ENCODE measurements at regions not wholly inside any gene's neighbourhood (a gene's known extent, or its start where the extent isn't known, plus 50 kb on each side); places are given as distances from the start of the nearest gene placed in this dataset.

- POLR2A ChIA-PET = no interaction called here
- Mint-ChIP-seq H3K4me3 (no peak overlapping the region), H3K27ac (no peak overlapping the region), H3K9me3 (no peaks in the 10 kb centered on the region), H3K27me3 (peaks cover 0 to 8% (median 4%) of the 10 kb centered on the region in 5 donors), H3K36me3 (no peaks in the 10 kb centered on the region), H3K4me1 (no peaks in the 10 kb centered on the region)
- no peak for ATAC-seq
- DNase-seq = no peak
These were observed 1271.5 kb downstream of the BRD1 start for GRCh38 chr22:48556222-48556621.

GRCh38 chr22:48555606-48556005 lies 1272.1 kb downstream of the BRD1 start:
- no peak for DNase-seq
- Mint-ChIP-seq H3K4me1 (no peaks in the 10 kb centered on the region), H3K9me3 (no peaks in the 10 kb centered on the region), H3K4me3 (no peak overlapping the region), H3K27ac (no peak overlapping the region), H3K36me3 (no peaks in the 10 kb centered on the region), H3K27me3 (peaks cover 0 to 8% (median 4%) of the 10 kb centered on the region in 5 donors)
- POLR2A ChIA-PET = no interaction called here
- ATAC-seq = no peak

- peaks cover 0 to 8% (median 4%) of the 10 kb centered on the region in 5 donors for H3K27me3 Mint-ChIP-seq
- no peak overlapping the region for H3K27ac Mint-ChIP-seq
- ATAC-seq = no peak
- H3K36me3 Mint-ChIP-seq = no peaks in the 10 kb centered on the region
- H3K4me1 Mint-ChIP-seq = no peaks in the 10 kb centered on the region
- POLR2A ChIA-PET = no interaction called here
- no peaks in the 10 kb centered on the region for H3K9me3 Mint-ChIP-seq
- DNase-seq = no peak
- no peak overlapping the region for H3K4me3 Mint-ChIP-seq
These were observed 1272.6 kb downstream of the BRD1 start for GRCh38 chr22:48554893-48555572.

GRCh38 chr22:48553694-48554308 lies 1273.9 kb downstream of the BRD1 start:
- ATAC-seq = no peak
- no peak overlapping the region for H3K27ac Mint-ChIP-seq
- H3K4me3 Mint-ChIP-seq = no peak overlapping the region
- POLR2A ChIA-PET = no interaction called here
- no peaks in the 10 kb centered on the region for H3K4me1 Mint-ChIP-seq
- H3K36me3 Mint-ChIP-seq = no peaks in the 10 kb centered on the region
- no peaks in the 10 kb centered on the region for H3K9me3 Mint-ChIP-seq
- peaks cover 0 to 5% (median 0%) of the 10 kb centered on the region in 5 donors for H3K27me3 Mint-ChIP-seq
- no peak for DNase-seq

- Mint-ChIP-seq H3K4me3 (no peak overlapping the region), H3K27me3 (peaks cover 0 to 3% (median 0%) of the 10 kb centered on the region in 5 donors), H3K4me1 (no peaks in the 10 kb centered on the region), H3K36me3 (no peaks in the 10 kb centered on the region), H3K9me3 (no peaks in the 10 kb centered on the region), H3K27ac (no peak overlapping the region)
- DNase-seq = no peak
- POLR2A ChIA-PET = no interaction called here
- ATAC-seq = no peak
These were observed 1274.6 kb downstream of the BRD1 start for GRCh38 chr22:48553119-48553518.

GRCh38 chr22:48551716-48552268 lies 1275.9 kb downstream of the BRD1 start:
- Mint-ChIP-seq H3K4me1 (no peaks in the 10 kb centered on the region), H3K27me3 (peaks cover 0 to 3% (median 0%) of the 10 kb centered on the region in 5 donors), H3K36me3 (no peaks in the 10 kb centered on the region), H3K27ac (no peak overlapping the region), H3K4me3 (no peak overlapping the region), H3K9me3 (no peaks in the 10 kb centered on the region)
- ATAC-seq (no peak), DNase-seq (no peak)
- POLR2A ChIA-PET = no interaction called here

GRCh38 chr22:48551061-48551460 lies 1276.6 kb downstream of the BRD1 start:
- Mint-ChIP-seq H3K4me1 (no peaks in the 10 kb centered on the region), H3K27me3 (peaks cover 0 to 3% (median 0%) of the 10 kb centered on the region in 5 donors), H3K36me3 (no peaks in the 10 kb centered on the region), H3K4me3 (no peak overlapping the region), H3K9me3 (no peaks in the 10 kb centered on the region), H3K27ac (no peak overlapping the region)
- ATAC-seq = no peak
- POLR2A ChIA-PET = no interaction called here
- no peak for DNase-seq

- Mint-ChIP-seq H3K27me3 (peaks cover 0 to 3% (median 0%) of the 10 kb centered on the region in 5 donors), H3K9me3 (no peaks in the 10 kb centered on the region), H3K4me3 (no peak overlapping the region), H3K27ac (no peak overlapping the region), H3K36me3 (no peaks in the 10 kb centered on the region), H3K4me1 (no peaks in the 10 kb centered on the region)
- DNase-seq (no peak), ATAC-seq (no peak)
- POLR2A ChIA-PET = no interaction called here
These were observed 1279.3 kb downstream of the BRD1 start for GRCh38 chr22:48548391-48548790.

- DNase-seq (no peak), ATAC-seq (no peak)
- Mint-ChIP-seq H3K9me3 (no peaks in the 10 kb centered on the region), H3K4me1 (no peaks in the 10 kb centered on the region), H3K4me3 (no peak overlapping the region), H3K36me3 (no peaks in the 10 kb centered on the region), H3K27ac (no peak overlapping the region), H3K27me3 (peaks cover 0 to 3% (median 0%) of the 10 kb centered on the region in 5 donors)
- POLR2A ChIA-PET = no interaction called here
These were observed 1279.7 kb downstream of the BRD1 start for GRCh38 chr22:48547971-48548370.

GRCh38 chr22:48546653-48547424 lies 1280.8 kb downstream of the BRD1 start:
- Mint-ChIP-seq H3K4me3 (no peak overlapping the region), H3K27me3 (no peaks in the 10 kb centered on the region), H3K4me1 (peaks cover 0 to 3% (median 0%) of the 10 kb centered on the region in 4 donors), H3K27ac (no peak overlapping the region), H3K36me3 (no peaks in the 10 kb centered on the region), H3K9me3 (no peaks in the 10 kb centered on the region)
- POLR2A ChIA-PET = no interaction called here
- ATAC-seq = no peak
- no peak for DNase-seq

- no peak for DNase-seq
- Mint-ChIP-seq H3K9me3 (no peaks in the 10 kb centered on the region), H3K4me3 (no peak overlapping the region), H3K27ac (no peak overlapping the region), H3K4me1 (peaks cover 0 to 3% (median 0%) of the 10 kb centered on the region in 4 donors), H3K27me3 (no peaks in the 10 kb centered on the region), H3K36me3 (no peaks in the 10 kb centered on the region)
- POLR2A ChIA-PET = no interaction called here
- no peak for ATAC-seq
These were observed 1281.7 kb downstream of the BRD1 start for GRCh38 chr22:48545987-48546386.

- H3K9me3 Mint-ChIP-seq = no peaks in the 10 kb centered on the region
- no peak for DNase-seq
- no peaks in the 10 kb centered on the region for H3K36me3 Mint-ChIP-seq
These were observed 1286.1 kb downstream of the BRD1 start for GRCh38 chr22:48541401-48542098.

GRCh38 chr22:48539261-48539660 lies 1288.4 kb downstream of the BRD1 start:
- no peak for ATAC-seq
- Mint-ChIP-seq H3K27ac (no peak overlapping the region), H3K9me3 (no peaks in the 10 kb centered on the region), H3K27me3 (peaks cover 0 to 10% (median 0%) of the 10 kb centered on the region in 5 donors), H3K4me3 (no peak overlapping the region), H3K4me1 (peaks cover 0 to 3% (median 0%) of the 10 kb centered on the region in 4 donors), H3K36me3 (no peaks in the 10 kb centered on the region)
- no peak for DNase-seq
- POLR2A ChIA-PET = no interaction called here

More at GRCh38 chr22:48541401-48542098, 1286.1 kb downstream of the BRD1 start:
- ATAC-seq = no peak
- Mint-ChIP-seq H3K27me3 (peaks cover 0 to 10% (median 0%) of the 10 kb centered on the region in 5 donors), H3K4me3 (no peak overlapping the region), H3K4me1 (peaks cover 0 to 3% (median 0%) of the 10 kb centered on the region in 4 donors), H3K27ac (no peak overlapping the region)
- POLR2A ChIA-PET = no interaction called here

Data from naive thymus-derived CD8-positive, alpha-beta T cell (primary cell).